HG03575 (cell line): ENCODE measurements at regions not wholly inside any gene's neighbourhood (a gene's known extent, or its start where the extent isn't known, plus 50 kb on each side); places are given as distances from the start of the nearest gene placed in this dataset.
A peak's percentile ranks its signal among the peaks of the same experiment; 100 is the strongest.
"Not testable (repeated sequence)": the region's sequence is repeated elsewhere in the genome, so short reads cannot be mapped to it uniquely, and the experiment has no call there.

Source experiments
- ATAC-seq: cut with Tn5 transposase; IDR thresholded peaks from one replicate; pipeline ENCODE4 v1.9.1; 2021; ENCODE audit not compliant: unreplicated experiment, insufficient number of reproducible peaks, low FRiP score; ENCODE audit errors: extremely low read depth

GRCh38 chr13:52565324-52565723, 76.9 kb upstream of the HNRNPA1L2 start:
- peak; percentile 81 for ATAC-seq

GRCh38 chr13:52569904-52570602, 72.2 kb upstream of the HNRNPA1L2 start:
- peak; percentile 44 for ATAC-seq

GRCh38 chr13:52571163-52571562, 71.1 kb upstream of the HNRNPA1L2 start:
- ATAC-seq: not testable (repeated sequence)

GRCh38 chr13:52582962-52583361, 59.3 kb upstream of the HNRNPA1L2 start:
- ATAC-seq: peak; percentile 88
